ENCODE measurements at regions not wholly inside any gene's neighbourhood (a gene's known extent, or its start where the extent isn't known, plus 50 kb on each side); places are given as distances from the start of the nearest gene placed in this dataset.

- Histone ChIP-seq H2BK15ac (replicated peaks; ENCODE audit: low read depth) (no peak overlapping the region), H2BK5ac (ENCODE audit: low read length) (no peak overlapping the region), H3K36me3 (ENCODE audit: control insufficient read depth, insufficient read depth, low read length) (no peaks in the 10 kb centered on the region), H3K4me1 (ENCODE audit: control insufficient read depth, low read depth, low read length) (no peaks in the 10 kb centered on the region), H3K23ac (ENCODE audit: low read length) (no peak overlapping the region), H2AK5ac (ENCODE audit: low read length) (no peak overlapping the region), H4K8ac (ENCODE audit: low read depth, low read length) (no peak overlapping the region), H3K56ac (ENCODE audit: low read length) (no peak overlapping the region), H3K4me2 (ENCODE audit: low read length) (no peak overlapping the region), H3K18ac (ENCODE audit: low read length) (no peak overlapping the region), H4K5ac (ENCODE audit: low read length) (no peak overlapping the region), H3K4me3 (ENCODE audit: low read length) (no peak overlapping the region), H3K79me2 (ENCODE audit: control insufficient read depth, insufficient read depth, low read length) (no peaks in the 10 kb centered on the region), H3K27me3 (ENCODE audit: insufficient read depth, low read length, poor library complexity) (no peaks in the 10 kb centered on the region), H3K4ac (ENCODE audit: low read depth, low read length) (no peak overlapping the region), H2BK120ac (ENCODE audit: low read depth, low read length) (no peak overlapping the region), H3K27ac (ENCODE audit: low read depth, low read length) (no peak overlapping the region), H3K9ac (ENCODE audit: low read length) (no peak overlapping the region), H3K79me1 (ENCODE audit: low read length) (no peaks in the 10 kb centered on the region)
- no peak for DNase-seq
- no CpG with 5 or more reads among the region's 1 CpG for WGBS (ENCODE audit: extremely low coverage, insufficient coverage, low lambda C conversion rate)
Measured at GRCh38 chr11:95371153-95371552, 140.2 kb upstream of the SESN3 start.

GRCh38 chr11:95367726-95368125 is 136.7 kb upstream of the SESN3 start:
- no peak overlapping the region for H2BK5ac ChIP-seq (ENCODE audit: low read length)
- H3K18ac ChIP-seq (ENCODE audit: low read length), result no peak overlapping the region
- no peaks in the 10 kb centered on the region for H3K27me3 ChIP-seq (ENCODE audit: insufficient read depth, low read length, poor library complexity)
- no peaks in the 10 kb centered on the region for H3K79me1 ChIP-seq (ENCODE audit: low read length)
- no peak overlapping the region for H3K23ac ChIP-seq (ENCODE audit: low read length)
- no peak overlapping the region for H3K4ac ChIP-seq (ENCODE audit: low read depth, low read length)
- H2BK15ac ChIP-seq (replicated peaks; ENCODE audit: low read depth), result no peak overlapping the region
- no peak overlapping the region for H4K8ac ChIP-seq (ENCODE audit: low read depth, low read length)
- no peaks in the 10 kb centered on the region for H3K36me3 ChIP-seq (ENCODE audit: control insufficient read depth, insufficient read depth, low read length)
- H3K27ac ChIP-seq (ENCODE audit: low read depth, low read length), result no peak overlapping the region
- no peak overlapping the region for H2AK5ac ChIP-seq (ENCODE audit: low read length)
- H3K79me2 ChIP-seq (ENCODE audit: control insufficient read depth, insufficient read depth, low read length), result no peaks in the 10 kb centered on the region
- no peak overlapping the region for H4K5ac ChIP-seq (ENCODE audit: low read length)
- DNase-seq, result no peak
- no peak overlapping the region for H3K9ac ChIP-seq (ENCODE audit: low read length)
- no peak overlapping the region for H2BK120ac ChIP-seq (ENCODE audit: low read depth, low read length)
- H3K56ac ChIP-seq (ENCODE audit: low read length), result no peak overlapping the region
- H3K4me2 ChIP-seq (ENCODE audit: low read length), result no peak overlapping the region
- no peak overlapping the region for H3K4me3 ChIP-seq (ENCODE audit: low read length)
- WGBS (ENCODE audit: extremely low coverage, insufficient coverage, low lambda C conversion rate), result no CpG with 5 or more reads among the region's 4 CpGs
- no peaks in the 10 kb centered on the region for H3K4me1 ChIP-seq (ENCODE audit: control insufficient read depth, low read depth, low read length)

GRCh38 chr11:95365348-95365747 is 134.3 kb upstream of the SESN3 start:
- no peak overlapping the region for H3K27ac ChIP-seq (ENCODE audit: low read depth, low read length)
- no peak overlapping the region for H3K23ac ChIP-seq (ENCODE audit: low read length)
- H3K27me3 ChIP-seq (ENCODE audit: insufficient read depth, low read length, poor library complexity), result no peaks in the 10 kb centered on the region
- H2BK5ac ChIP-seq (ENCODE audit: low read length), result no peak overlapping the region
- no peak overlapping the region for H2BK120ac ChIP-seq (ENCODE audit: low read depth, low read length)
- no peaks in the 10 kb centered on the region for H3K4me1 ChIP-seq (ENCODE audit: control insufficient read depth, low read depth, low read length)
- WGBS (ENCODE audit: extremely low coverage, insufficient coverage, low lambda C conversion rate), result no CpG with 5 or more reads among the region's 3 CpGs
- no peak overlapping the region for H3K56ac ChIP-seq (ENCODE audit: low read length)
- H3K4me2 ChIP-seq (ENCODE audit: low read length), result no peak overlapping the region
- H3K18ac ChIP-seq (ENCODE audit: low read length), result no peak overlapping the region
- no peaks in the 10 kb centered on the region for H3K79me1 ChIP-seq (ENCODE audit: low read length)
- no peak overlapping the region for H2BK15ac ChIP-seq (replicated peaks; ENCODE audit: low read depth)
- H3K4me3 ChIP-seq (ENCODE audit: low read length), result no peak overlapping the region
- H4K8ac ChIP-seq (ENCODE audit: low read depth, low read length), result no peak overlapping the region
- no peak overlapping the region for H3K4ac ChIP-seq (ENCODE audit: low read depth, low read length)
- H3K79me2 ChIP-seq (ENCODE audit: control insufficient read depth, insufficient read depth, low read length), result no peaks in the 10 kb centered on the region
- H3K36me3 ChIP-seq (ENCODE audit: control insufficient read depth, insufficient read depth, low read length), result no peaks in the 10 kb centered on the region
- no peak for DNase-seq
- H4K5ac ChIP-seq (ENCODE audit: low read length), result no peak overlapping the region
- H3K9ac ChIP-seq (ENCODE audit: low read length), result no peak overlapping the region
- H2AK5ac ChIP-seq (ENCODE audit: low read length), result no peak overlapping the region

- Histone ChIP-seq H3K79me2 (ENCODE audit: control insufficient read depth, insufficient read depth, low read length) (no peaks in the 10 kb centered on the region), H3K4me2 (ENCODE audit: low read length) (no peak overlapping the region), H2BK15ac (replicated peaks; ENCODE audit: low read depth) (no peak overlapping the region), H4K5ac (ENCODE audit: low read length) (no peak overlapping the region), H3K79me1 (ENCODE audit: low read length) (no peaks in the 10 kb centered on the region), H3K36me3 (ENCODE audit: control insufficient read depth, insufficient read depth, low read length) (no peaks in the 10 kb centered on the region), H3K18ac (ENCODE audit: low read length) (no peak overlapping the region), H3K27ac (ENCODE audit: low read depth, low read length) (no peak overlapping the region), H3K4me1 (ENCODE audit: control insufficient read depth, low read depth, low read length) (peaks cover 3% of the 10 kb centered on the region), H3K9ac (ENCODE audit: low read length) (no peak overlapping the region), H3K4ac (ENCODE audit: low read depth, low read length) (no peak overlapping the region), H2BK120ac (ENCODE audit: low read depth, low read length) (no peak overlapping the region), H2BK5ac (ENCODE audit: low read length) (no peak overlapping the region), H3K4me3 (ENCODE audit: low read length) (no peak overlapping the region), H3K56ac (ENCODE audit: low read length) (no peak overlapping the region), H2AK5ac (ENCODE audit: low read length) (no peak overlapping the region), H3K23ac (ENCODE audit: low read length) (no peak overlapping the region), H3K27me3 (ENCODE audit: insufficient read depth, low read length, poor library complexity) (no peaks in the 10 kb centered on the region), H4K8ac (ENCODE audit: low read depth, low read length) (no peak overlapping the region)
- WGBS (ENCODE audit: extremely low coverage, insufficient coverage, low lambda C conversion rate), result no CpG with 5 or more reads among the region's 4 CpGs
- no peak for DNase-seq
Measured at GRCh38 chr11:95364324-95365295, 133.6 kb upstream of the SESN3 start.

GRCh38 chr11:95363708-95364107 is 132.7 kb upstream of the SESN3 start:
- H3K79me1 ChIP-seq (ENCODE audit: low read length), result no peaks in the 10 kb centered on the region
- H3K27me3 ChIP-seq (ENCODE audit: insufficient read depth, low read length, poor library complexity), result no peaks in the 10 kb centered on the region
- H2BK120ac ChIP-seq (ENCODE audit: low read depth, low read length), result no peak overlapping the region
- no peak overlapping the region for H3K18ac ChIP-seq (ENCODE audit: low read length)
- no peak overlapping the region for H2AK5ac ChIP-seq (ENCODE audit: low read length)
- H4K8ac ChIP-seq (ENCODE audit: low read depth, low read length), result no peak overlapping the region
- no peak overlapping the region for H3K56ac ChIP-seq (ENCODE audit: low read length)
- H4K5ac ChIP-seq (ENCODE audit: low read length), result no peak overlapping the region
- H3K4me3 ChIP-seq (ENCODE audit: low read length), result no peak overlapping the region
- H3K27ac ChIP-seq (ENCODE audit: low read depth, low read length), result no peak overlapping the region
- no peak overlapping the region for H2BK5ac ChIP-seq (ENCODE audit: low read length)
- no peak overlapping the region for H3K4me2 ChIP-seq (ENCODE audit: low read length)
- no peak overlapping the region for H3K9ac ChIP-seq (ENCODE audit: low read length)
- peaks cover 3% of the 10 kb centered on the region for H3K4me1 ChIP-seq (ENCODE audit: control insufficient read depth, low read depth, low read length)
- no peak overlapping the region for H3K4ac ChIP-seq (ENCODE audit: low read depth, low read length)
- no peaks in the 10 kb centered on the region for H3K79me2 ChIP-seq (ENCODE audit: control insufficient read depth, insufficient read depth, low read length)
- H3K23ac ChIP-seq (ENCODE audit: low read length), result no peak overlapping the region
- WGBS (ENCODE audit: extremely low coverage, insufficient coverage, low lambda C conversion rate), result no CpG with 5 or more reads among the region's 8 CpGs
- no peak overlapping the region for H2BK15ac ChIP-seq (replicated peaks; ENCODE audit: low read depth)
- peak; percentile 51 for DNase-seq
- H3K36me3 ChIP-seq (ENCODE audit: control insufficient read depth, insufficient read depth, low read length), result no peaks in the 10 kb centered on the region

Measured in mesendoderm (in vitro differentiated cells).